H1 (cell line): ENCODE measurements at regions not wholly inside any gene's neighbourhood (a gene's known extent, or its start where the extent isn't known, plus 50 kb on each side); places are given as distances from the start of the nearest gene placed in this dataset.
A peak's percentile ranks its signal among the peaks of the same experiment; 100 is the strongest.

ENCODE experiments used
- CHD2 ChIP-seq: IDR thresholded peaks from 2 replicates; pipeline ENCODE4 v1.6.1; 2012; ENCODE audit warnings: low read length, improper control_type of control experiment
- CHD7 ChIP-seq: fragments of 300-600 bp; sonication (generic); IDR thresholded peaks from 2 replicates; pipeline ENCODE4 v1.7.1; 2012; ENCODE audit warnings: low read length, moderate library complexity, mild to moderate bottlenecking, inconsistent platforms; ENCODE audit not compliant: insufficient replicate concordance
- RAD21 ChIP-seq, 2 experiments: IDR thresholded peaks in 1 of 2; conservative IDR thresholded peaks in 1 of 2; 2 replicates each; pipeline ENCODE4 v1.6.1; 2011; ENCODE audit warnings: low read depth in 2 of 2, low read length in 2 of 2, improper control_type of control experiment in 1 of 2, inconsistent platforms in 1 of 2, mild to moderate bottlenecking in 1 of 2, moderate library complexity in 1 of 2
- TCF12 ChIP-seq: IDR thresholded peaks from 2 replicates; pipeline ENCODE4 v1.6.1; 2011; ENCODE audit warnings: low read depth, mild to moderate bottlenecking, low read length
- TEAD4 ChIP-seq: IDR thresholded peaks from 2 replicates; pipeline ENCODE4 v1.6.1; 2012; ENCODE audit warnings: low read depth, low read length, inconsistent platforms, mixed read lengths
- ZNF274 ChIP-seq: IDR thresholded peaks from 2 replicates; pipeline ENCODE4 v1.7.0; 2012; ENCODE audit warnings: low read length, borderline replicate concordance; ENCODE audit errors: extremely low read depth

- no peak for TF ChIP-seq CHD7
- peak; percentile 12; the same call in 1 of the 2 replicates for TF ChIP-seq TEAD4
- TF ChIP-seq RAD21 (IDR thresholded peaks at IDR 0.05 in 1 of 2, conservative IDR thresholded peaks at IDR 0.05 in 1 of 2; ENCODE audit: low read depth in 2 of 2, low read length in 2 of 2), result peak; percentile 90 to 94
- no peak for TF ChIP-seq TCF12
- no peak for TF ChIP-seq CHD2
- no peak for TF ChIP-seq ZNF274
Measured at GRCh38 chr2:161063157-161063945, 96.9 kb upstream of the TANK start (continued).
